HuH-7.5 (cell line): ENCODE measurements at regions not wholly inside any gene's neighbourhood (a gene's known extent, or its start where the extent isn't known, plus 50 kb on each side); places are given as distances from the start of the nearest gene placed in this dataset.

Source experiments
- DNase-seq: peaks from one replicate; pipeline ENCODE4 v3.0.0; 2011; ENCODE audit warnings: low spot score

- DNase-seq: no peak
Observed at GRCh38 chr1:232276651-232277050, 353.3 kb downstream of the SIPA1L2 start.

- DNase-seq: no peak
Observed at GRCh38 chr1:232274999-232275710, 354.8 kb downstream of the SIPA1L2 start.

DNA sequence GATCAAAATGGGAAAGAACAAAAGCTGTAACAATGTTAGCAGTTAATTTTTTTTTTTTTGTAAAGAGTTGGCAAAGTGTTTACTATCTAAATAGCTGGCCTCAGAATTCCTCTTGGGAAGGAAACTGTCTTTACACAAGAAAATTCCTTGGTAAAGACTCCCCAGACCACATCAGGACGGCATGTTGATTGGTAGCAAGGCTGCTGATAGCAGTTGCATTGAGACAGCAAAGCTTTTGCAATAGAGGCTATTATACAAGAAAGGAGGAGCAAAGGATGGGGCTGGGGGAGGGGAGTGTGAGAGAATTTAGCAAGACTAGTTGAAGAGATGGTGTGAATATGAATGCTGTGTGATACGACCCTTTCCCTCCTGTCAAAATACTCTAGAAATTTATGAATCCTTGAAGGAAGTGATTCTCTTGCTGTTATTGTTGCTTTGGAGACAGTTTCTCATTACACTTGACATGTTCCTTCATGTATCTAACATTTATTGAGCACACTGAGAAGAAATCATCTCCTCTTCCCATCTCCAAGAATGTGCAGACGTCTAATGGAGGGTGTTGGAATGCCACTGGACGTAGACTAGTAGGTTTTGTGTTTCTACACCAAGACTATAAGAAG, 355.6 kb downstream of the SIPA1L2 start:
- DNase-seq: no peak

GRCh38 chr1:232273011-232273410, 356.9 kb downstream of the SIPA1L2 start:
- no peak for DNase-seq

GRCh38 chr1:232271991-232272589, 357.8 kb downstream of the SIPA1L2 start:
- no peak for DNase-seq

DNA sequence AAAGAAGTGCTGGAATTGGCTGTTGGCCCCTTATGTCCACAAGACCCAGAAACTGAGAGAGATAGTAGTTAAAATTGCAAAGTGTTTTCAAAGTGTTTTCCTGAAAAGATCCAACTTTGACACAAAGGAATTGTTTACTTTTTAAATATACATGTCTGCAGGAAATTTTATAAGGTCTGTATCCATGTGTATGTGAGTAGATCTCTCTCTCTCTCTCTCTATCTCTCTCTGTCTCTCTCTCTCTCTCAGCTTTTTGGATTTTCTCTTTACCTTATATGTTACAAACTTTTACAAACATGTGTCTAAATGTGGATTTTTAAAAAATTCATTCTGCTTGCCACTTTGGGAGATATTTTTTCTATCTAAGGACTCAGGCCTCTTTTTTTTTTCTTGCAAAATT, 358.6 kb downstream of the SIPA1L2 start:
- DNase-seq: no peak

DNA sequence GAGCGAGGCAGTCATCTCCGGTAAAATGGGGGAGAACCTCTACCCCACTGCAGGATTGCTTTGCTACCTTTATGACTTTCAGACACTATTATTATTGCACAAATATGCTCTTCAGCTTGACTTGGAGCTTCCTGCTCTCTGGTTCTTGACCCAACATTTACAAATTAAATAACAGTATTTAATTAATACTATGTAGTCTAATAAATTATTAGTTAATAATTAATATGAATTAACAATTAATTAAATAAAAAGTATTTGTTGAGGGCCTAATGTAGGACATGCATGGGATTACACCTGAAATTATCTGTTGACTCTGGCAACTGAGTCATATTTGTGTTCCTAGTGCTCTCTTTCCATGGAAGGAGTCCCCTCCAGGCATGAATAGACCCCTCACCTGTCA, 359.9 kb downstream of the SIPA1L2 start:
- no peak for DNase-seq

DNA sequence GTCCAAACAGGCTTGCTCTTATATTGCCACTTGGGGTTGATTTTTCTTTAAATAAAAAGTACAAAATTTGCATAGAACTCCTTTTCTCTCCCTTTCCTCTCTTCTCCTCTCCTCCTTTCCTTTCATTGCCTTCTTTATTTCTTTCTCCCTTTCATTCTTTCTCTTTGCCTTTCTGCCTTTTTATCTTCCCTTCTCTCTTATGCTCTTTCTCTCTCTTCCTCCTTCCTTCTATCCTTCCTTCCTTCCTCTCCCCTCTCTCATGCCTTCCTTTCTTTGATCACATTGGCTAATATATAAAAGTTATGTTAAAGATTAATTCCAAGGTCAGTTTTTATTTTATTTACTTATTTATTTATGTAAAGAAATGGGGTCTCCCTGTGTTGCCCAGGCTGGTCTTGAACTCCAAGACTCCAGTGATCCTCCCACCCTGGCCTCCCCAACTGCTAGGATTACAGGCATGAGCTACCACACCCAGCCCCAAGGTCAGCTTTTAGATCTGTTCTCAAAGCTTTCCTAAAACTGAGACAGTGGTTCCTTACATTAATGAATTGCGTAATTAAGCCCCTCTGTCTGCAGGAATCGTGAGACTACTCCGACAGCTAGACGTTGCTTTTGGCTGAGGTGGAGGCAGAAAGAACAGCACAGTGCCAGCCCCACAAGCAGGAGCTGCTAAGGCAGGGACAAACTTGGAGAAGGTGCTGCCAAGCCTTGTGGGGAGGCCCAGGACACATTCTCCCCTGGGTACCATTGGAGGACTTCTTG, 361.9 kb downstream of the SIPA1L2 start:
- no peak for DNase-seq

DNA sequence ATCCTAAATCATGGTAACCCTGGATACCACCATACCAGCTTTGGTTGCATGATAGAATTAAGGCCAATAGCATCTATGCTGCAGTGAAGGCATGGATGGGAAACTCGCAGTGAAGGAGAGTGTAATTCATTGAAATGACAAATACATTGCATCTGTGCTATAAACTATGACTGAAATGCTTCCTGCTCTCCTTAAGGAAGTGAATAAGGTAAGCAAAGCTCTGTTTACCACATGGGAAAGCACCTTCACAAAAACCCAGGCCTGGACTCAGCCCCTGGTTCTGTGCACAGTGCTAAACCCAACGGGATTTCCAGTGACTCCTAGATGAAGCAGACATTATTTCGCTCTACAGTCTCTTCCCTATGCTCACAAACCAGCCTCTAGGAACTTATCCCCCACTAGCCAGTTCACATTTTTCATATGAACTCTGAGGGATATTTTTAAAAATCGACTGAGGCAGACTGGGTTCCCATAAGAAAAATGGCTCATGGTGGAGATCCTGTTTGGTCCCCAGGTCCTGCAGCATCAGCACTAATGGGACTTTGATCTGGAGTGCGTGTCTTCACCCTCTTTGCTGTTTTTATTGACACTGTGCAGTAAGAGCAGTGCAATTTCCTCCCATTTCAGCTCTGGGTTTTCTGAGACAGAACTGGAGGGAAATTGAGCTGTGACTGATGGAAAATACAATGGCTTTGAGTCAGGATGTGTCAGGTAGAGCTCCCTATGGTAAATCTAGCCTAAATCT, 362.7 kb downstream of the SIPA1L2 start:
- DNase-seq: no peak

DNA sequence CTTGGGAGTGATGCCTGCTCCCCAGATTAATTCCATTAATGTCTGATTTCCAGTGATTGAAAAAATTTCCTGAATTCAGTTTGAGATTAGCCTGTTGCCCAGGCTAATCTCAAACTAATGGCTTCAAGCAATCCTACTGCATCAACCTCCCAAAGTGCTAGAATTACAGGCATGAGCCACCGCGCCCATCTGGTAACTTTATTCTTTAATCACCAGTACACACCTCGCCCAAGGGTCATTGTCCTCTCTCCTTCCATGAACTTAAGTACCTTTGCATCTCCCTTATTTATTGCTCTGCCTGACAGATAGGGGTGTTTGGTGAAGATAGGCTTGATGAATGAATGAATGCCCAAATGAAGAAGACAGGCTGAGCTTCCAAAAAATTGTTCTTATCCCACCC, 366.5 kb downstream of the SIPA1L2 start:
- DNase-seq: no peak

GRCh38 chr1:232262991-232263390, 366.9 kb downstream of the SIPA1L2 start:
- DNase-seq: no peak

DNA sequence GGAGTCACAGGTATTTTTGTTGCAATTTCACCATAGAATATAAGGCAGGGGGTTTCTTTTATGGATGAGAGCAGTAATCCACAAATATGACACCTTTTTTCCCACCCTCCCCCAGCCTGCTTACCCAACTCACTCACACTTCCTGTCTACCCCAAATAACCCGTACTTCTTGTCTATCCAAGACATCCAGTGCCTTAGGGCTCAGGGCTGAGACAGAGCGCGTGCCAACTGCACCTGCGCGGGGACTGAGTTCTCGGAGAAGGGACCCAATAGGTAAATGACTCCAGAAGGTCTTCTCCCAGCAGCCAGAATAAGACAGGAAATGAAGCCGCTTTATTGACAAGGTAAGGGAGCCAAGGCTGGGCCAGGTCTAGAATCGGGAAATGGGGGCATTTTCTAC, 369.1 kb downstream of the SIPA1L2 start:
- no peak for DNase-seq

- DNase-seq: no peak
Observed at GRCh38 chr1:232260045-232260444, 369.9 kb downstream of the SIPA1L2 start.

GRCh38 chr1:232259333-232259732, 370.6 kb downstream of the SIPA1L2 start:
- DNase-seq: no peak

- DNase-seq: no peak
Observed at GRCh38 chr1:232252546-232253118, 377.3 kb downstream of the SIPA1L2 start.

GRCh38 chr1:232250838-232251237, 379.1 kb downstream of the SIPA1L2 start:
- no peak for DNase-seq

GRCh38 chr1:232249861-232250777, 379.8 kb downstream of the SIPA1L2 start:
- DNase-seq: no peak

- DNase-seq: no peak
Observed at GRCh38 chr1:232249339-232249738, 380.6 kb downstream of the SIPA1L2 start.

DNA sequence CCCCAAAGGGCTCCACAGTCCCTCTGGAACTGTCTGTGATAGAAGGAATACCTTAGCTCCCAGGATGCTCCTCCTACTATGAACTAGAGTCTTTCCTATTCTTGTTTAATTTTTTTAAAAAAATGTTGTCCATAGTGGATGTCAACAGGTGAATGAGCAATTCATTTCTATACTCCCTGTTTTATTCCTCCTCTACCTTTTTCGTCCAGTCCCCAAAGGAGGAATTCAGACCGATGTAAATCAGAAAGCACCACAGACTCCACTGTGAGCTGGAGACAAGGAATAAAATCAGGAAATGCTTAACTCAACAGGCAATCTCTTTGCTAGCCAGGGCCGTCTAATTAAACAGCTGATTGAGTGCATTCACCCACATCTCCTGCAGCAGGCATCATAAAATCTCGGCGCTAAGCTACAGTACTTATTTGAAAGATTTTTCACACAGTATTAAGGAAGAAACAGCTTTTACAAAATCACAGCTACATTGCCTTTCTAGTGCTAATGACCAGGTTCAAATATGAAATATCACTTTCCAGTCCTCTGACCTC, 381.6 kb downstream of the SIPA1L2 start:
- no peak for DNase-seq

DNA sequence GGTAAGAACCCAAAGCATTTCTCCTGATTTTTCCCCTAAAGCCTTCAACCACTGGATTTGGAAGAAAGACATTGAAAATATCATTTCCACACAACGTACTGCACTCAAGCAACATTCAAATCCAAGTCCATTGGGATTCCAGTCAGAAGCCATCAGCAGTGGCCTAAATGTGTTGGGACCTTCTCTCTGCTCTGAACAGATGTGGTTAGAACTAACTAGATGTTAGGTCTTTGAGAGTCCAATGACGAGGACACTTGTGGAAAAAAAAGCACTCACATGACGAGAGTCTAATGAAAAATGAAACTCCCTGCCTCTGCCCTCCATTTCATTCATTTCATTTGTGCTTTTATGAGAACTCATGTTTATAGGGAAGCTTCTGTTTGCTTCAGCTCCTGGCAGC, 382.3 kb downstream of the SIPA1L2 start:
- DNase-seq: no peak
